ENCODE measurements at regions not wholly inside any gene's neighbourhood (a gene's known extent, or its start where the extent isn't known, plus 50 kb on each side); places are given as distances from the start of the nearest gene placed in this dataset.
"Not testable (repeated sequence)": the region's sequence is repeated elsewhere in the genome, so short reads cannot be mapped to it uniquely, and the experiment has no call there.

DNA sequence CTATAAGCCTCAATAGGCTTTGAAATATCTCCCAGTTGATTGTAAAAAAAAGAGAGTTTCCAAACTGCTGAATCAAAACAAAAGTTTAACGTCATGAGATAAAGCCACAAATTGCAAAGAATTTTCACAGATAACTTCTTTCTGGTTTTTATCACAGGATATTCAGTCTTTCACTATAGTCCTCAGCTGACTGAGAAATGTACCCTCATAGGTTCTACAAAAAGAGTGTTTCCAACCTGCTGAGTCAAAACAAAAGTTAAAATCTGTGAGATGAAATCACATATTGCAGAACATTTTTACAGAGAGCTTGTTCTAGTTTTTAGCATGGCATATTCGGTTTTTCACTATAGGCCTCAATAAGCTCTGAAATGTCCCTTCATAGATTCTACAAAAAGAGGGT, 559.2 kb downstream of the KCNJ18 start:
- Histone ChIP-seq H3K4me1 (ENCODE audit: control insufficient read depth, insufficient read depth, low read length, poor library complexity, severe bottlenecking) (no peaks in the 10 kb centered on the region), H3K27ac (ENCODE audit: low read depth, low read length, severe bottlenecking) (no peak overlapping the region), H3K9me3 (ENCODE audit: control insufficient read depth, low read length) (peaks cover 26% of the 10 kb centered on the region), H3K36me3 (ENCODE audit: control insufficient read depth, insufficient read depth, low read length) (no peaks in the 10 kb centered on the region), H3K4me3 (ENCODE audit: extremely low read depth, insufficient read depth, low read length, poor library complexity, severe bottlenecking) (no peak overlapping the region)
- 71 to 78% methylated on average over 1 to 2 of the region's 2 CpGs for WGBS, 2 experiments (ENCODE audit: insufficient coverage in 2 of 2)

DNA sequence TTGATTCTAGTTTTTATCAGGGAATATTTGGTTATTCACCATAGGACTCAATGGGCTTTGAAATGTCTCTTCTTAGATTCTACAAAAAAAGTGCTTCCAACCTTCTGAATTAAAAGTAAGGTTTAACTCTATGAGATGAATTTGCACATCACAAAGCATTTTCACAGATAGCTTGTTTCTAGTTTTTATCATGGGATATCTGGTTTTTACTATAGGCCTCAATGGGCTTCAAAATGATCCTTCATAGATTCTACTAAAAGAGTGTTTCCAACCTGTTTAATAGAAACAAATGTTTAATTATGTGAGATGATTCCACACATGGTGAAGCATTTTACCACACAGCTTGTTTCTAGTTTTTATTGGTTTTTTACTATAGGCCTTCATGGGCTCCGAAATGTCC, 560.7 kb downstream of the KCNJ18 start:
- no peak overlapping the region for H3K27ac ChIP-seq (ENCODE audit: low read depth, low read length, severe bottlenecking)
- no peak overlapping the region for H3K4me3 ChIP-seq (ENCODE audit: extremely low read depth, insufficient read depth, low read length, poor library complexity, severe bottlenecking)
- WGBS, 2 experiments (ENCODE audit: insufficient coverage in 2 of 2), result 60 to 63% methylated on average over 1 of the region's 1 CpG
- no peaks in the 10 kb centered on the region for H3K4me1 ChIP-seq (ENCODE audit: control insufficient read depth, insufficient read depth, low read length, poor library complexity, severe bottlenecking)
- peaks cover 26% of the 10 kb centered on the region for H3K9me3 ChIP-seq (ENCODE audit: control insufficient read depth, low read length)
- no peaks in the 10 kb centered on the region for H3K36me3 ChIP-seq (ENCODE audit: control insufficient read depth, insufficient read depth, low read length)

DNA sequence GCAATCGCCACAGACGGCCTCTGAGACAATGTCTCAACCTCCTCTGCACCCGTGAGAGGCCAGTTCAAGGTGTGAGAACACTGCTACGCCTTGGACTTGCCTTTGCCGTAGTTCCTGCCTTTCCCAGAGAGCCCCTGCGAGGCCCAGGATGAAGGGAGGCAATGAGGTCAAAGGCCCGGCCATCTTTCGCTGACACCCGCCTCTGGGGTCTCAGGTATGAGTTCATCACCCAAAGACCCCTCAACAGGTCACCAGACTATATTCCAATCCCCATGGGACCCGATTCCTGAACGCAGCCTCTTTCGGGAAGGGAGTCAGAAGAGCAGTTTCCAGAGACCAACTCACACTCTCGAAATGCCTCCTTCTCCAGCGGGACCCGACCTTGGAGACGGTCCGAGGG, 573.5 kb downstream of the KCNJ18 start:
- Histone ChIP-seq H3K4me3 (ENCODE audit: extremely low read depth, insufficient read depth, low read length, poor library complexity, severe bottlenecking) (no peak overlapping the region), H3K9me3 (ENCODE audit: control insufficient read depth, low read length) (peaks cover 35% of the 10 kb centered on the region), H3K4me1 (ENCODE audit: control insufficient read depth, insufficient read depth, low read length, poor library complexity, severe bottlenecking) (no peaks in the 10 kb centered on the region), H3K27ac (ENCODE audit: low read depth, low read length, severe bottlenecking) (no peak overlapping the region), H3K36me3 (ENCODE audit: control insufficient read depth, insufficient read depth, low read length) (no peaks in the 10 kb centered on the region)
- 83 to 88% methylated on average over 15 to 17 of the region's 17 CpGs for WGBS, 2 experiments (ENCODE audit: insufficient coverage in 2 of 2)

DNA sequence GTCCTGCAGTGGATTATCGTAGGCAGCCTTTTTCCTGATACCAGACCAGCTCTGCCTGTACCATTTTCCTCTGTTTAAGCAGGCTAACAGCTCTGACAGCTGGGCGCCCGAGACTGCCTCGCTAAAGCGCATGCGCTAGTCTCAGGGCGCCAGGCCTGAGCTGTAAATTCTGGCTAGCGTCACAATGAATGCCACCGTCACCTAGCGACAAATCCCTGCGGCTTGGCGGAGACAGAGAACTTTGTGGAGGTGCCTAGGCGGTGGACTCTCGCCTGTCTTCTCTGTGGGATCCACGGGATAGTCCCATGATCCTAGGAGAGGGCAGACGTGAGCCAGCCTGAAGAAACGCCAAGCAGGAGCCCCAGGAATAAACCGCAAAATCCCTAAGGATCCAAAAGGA, 573.9 kb downstream of the KCNJ18 start:
- H3K27ac ChIP-seq (ENCODE audit: low read depth, low read length, severe bottlenecking), result no peak overlapping the region
- H3K36me3 ChIP-seq (ENCODE audit: control insufficient read depth, insufficient read depth, low read length), result no peaks in the 10 kb centered on the region
- WGBS, 2 experiments (ENCODE audit: insufficient coverage in 2 of 2), result 81 to 83% methylated on average over 18 of the region's 18 CpGs
- H3K9me3 ChIP-seq (ENCODE audit: control insufficient read depth, low read length), result peaks cover 35% of the 10 kb centered on the region
- H3K4me3 ChIP-seq (ENCODE audit: extremely low read depth, insufficient read depth, low read length, poor library complexity, severe bottlenecking), result no peak overlapping the region
- H3K4me1 ChIP-seq (ENCODE audit: control insufficient read depth, insufficient read depth, low read length, poor library complexity, severe bottlenecking), result no peaks in the 10 kb centered on the region

DNA sequence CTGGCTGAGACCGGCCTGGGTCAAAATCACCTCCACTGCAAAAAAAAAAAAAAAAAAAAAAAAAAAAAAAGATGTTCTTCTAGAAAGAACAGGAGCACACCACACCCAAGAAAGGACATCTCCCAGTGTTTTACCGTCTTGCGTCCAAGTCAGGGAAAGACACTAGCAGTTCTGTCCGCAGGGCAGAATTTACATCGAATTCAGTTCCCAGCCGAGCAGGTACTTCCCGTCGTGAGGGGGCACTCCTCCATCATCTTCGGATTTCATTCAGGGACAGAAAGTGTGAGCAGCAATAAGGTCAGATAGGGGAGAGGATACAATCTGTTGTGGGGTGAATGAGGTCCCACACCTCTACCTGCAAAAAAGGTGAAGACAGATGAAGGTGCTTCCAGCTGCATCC, 574.7 kb downstream of the KCNJ18 start:
- Histone ChIP-seq H3K9me3 (ENCODE audit: control insufficient read depth, low read length) (peaks cover 31% of the 10 kb centered on the region), H3K4me1 (ENCODE audit: control insufficient read depth, insufficient read depth, low read length, poor library complexity, severe bottlenecking) (no peaks in the 10 kb centered on the region), H3K4me3 (ENCODE audit: extremely low read depth, insufficient read depth, low read length, poor library complexity, severe bottlenecking) (no peak overlapping the region), H3K36me3 (ENCODE audit: control insufficient read depth, insufficient read depth, low read length) (no peaks in the 10 kb centered on the region), H3K27ac (ENCODE audit: low read depth, low read length, severe bottlenecking) (no peak overlapping the region)
- 94 to 98% methylated on average over 5 to 8 of the region's 9 CpGs for WGBS, 2 experiments (ENCODE audit: insufficient coverage in 2 of 2)

DNA sequence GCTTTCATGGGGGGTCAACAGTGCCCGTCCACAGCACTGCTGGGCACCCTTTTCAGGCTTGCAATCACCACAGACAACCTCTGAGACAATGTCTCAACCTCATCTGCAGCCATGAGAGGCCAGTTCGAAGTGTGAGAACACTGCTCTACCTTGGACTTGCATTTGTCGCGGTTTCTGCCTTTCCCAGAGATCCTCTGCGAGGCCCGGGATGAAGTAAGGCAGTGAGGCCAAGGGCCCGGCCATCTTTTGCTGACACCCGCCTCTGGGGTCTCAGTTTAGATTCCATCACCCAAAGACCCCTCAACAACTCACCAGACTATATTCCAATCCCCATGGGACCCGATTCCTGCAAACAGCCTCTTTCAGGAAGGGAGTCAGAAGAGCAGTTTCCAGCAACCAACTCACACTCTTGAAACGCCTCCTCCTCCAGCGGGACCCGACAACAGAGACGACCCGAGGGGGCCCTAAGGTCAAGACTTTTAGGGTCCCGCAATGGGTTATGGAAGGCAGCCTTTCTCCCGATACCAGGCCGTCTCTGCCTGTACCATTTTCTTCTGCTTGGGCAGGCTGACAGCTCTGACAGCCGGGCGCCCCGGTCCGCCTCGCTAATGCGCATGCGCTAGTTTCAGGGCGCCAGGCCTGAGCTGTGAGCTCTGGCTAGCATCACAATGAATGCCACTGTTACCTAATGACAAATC, 576.0 kb downstream of the KCNJ18 start:
- WGBS, 2 experiments (ENCODE audit: insufficient coverage in 2 of 2), result 84 to 86% methylated on average over 18 to 20 of the region's 25 CpGs
- no peak overlapping the region for H3K27ac ChIP-seq (ENCODE audit: low read depth, low read length, severe bottlenecking)

DNA sequence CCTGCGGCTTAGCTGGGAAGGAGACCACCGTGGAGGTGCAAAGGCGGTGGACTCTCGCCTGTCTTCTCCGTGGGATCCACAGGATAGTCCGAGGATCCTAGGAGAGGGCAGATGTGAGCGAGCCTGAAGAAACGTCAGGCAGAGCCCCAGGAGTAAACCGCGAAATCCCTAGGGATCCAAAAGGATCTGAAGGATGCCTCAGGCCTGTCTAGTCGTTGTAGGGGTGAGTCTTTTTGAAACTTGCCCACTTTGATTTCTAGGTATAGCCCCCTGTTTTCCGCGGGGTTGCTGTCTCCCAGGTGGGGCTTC, 576.5 kb downstream of the KCNJ18 start:
- H3K9me3 ChIP-seq (ENCODE audit: control insufficient read depth, low read length), result peaks cover 27% of the 10 kb centered on the region
- WGBS, 2 experiments (ENCODE audit: insufficient coverage in 2 of 2), result 76 to 77% methylated on average over 10 to 13 of the region's 13 CpGs
- no peaks in the 10 kb centered on the region for H3K36me3 ChIP-seq (ENCODE audit: control insufficient read depth, insufficient read depth, low read length)
- H3K4me1 ChIP-seq (ENCODE audit: control insufficient read depth, insufficient read depth, low read length, poor library complexity, severe bottlenecking), result no peaks in the 10 kb centered on the region
- H3K27ac ChIP-seq (ENCODE audit: low read depth, low read length, severe bottlenecking), result no peak overlapping the region
- no peak overlapping the region for H3K4me3 ChIP-seq (ENCODE audit: extremely low read depth, insufficient read depth, low read length, poor library complexity, severe bottlenecking)

More for the DNA sequence above, 576.0 kb downstream of the KCNJ18 start:
- Histone ChIP-seq H3K9me3 (ENCODE audit: control insufficient read depth, low read length) (peaks cover 31% of the 10 kb centered on the region), H3K36me3 (ENCODE audit: control insufficient read depth, insufficient read depth, low read length) (no peaks in the 10 kb centered on the region), H3K4me1 (ENCODE audit: control insufficient read depth, insufficient read depth, low read length, poor library complexity, severe bottlenecking) (no peaks in the 10 kb centered on the region), H3K4me3 (ENCODE audit: extremely low read depth, insufficient read depth, low read length, poor library complexity, severe bottlenecking) (no peak overlapping the region)

DNA sequence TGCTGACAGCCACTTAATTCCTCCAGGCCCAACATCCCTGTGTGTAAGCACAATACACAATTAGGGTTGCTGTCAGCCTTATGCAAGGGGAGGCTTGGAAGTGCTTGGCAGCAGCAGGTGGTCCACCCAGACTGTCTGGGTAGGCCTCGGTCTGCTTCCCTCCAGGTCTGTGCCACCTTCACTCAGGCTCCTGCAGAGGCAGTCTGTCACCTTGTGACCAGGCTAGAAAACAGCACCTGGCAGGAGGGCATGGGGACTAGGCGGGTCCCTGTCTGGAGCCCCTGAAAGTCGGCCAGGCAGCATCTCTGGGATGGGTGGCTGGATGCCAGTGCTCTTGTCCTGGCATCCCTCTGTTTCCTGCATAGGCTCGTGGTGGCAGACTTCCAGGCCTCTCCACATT, 578.1 kb downstream of the KCNJ18 start:
- WGBS, 2 experiments (ENCODE audit: insufficient coverage in 2 of 2), result 62 to 88% methylated on average over 3 of the region's 4 CpGs

DNA sequence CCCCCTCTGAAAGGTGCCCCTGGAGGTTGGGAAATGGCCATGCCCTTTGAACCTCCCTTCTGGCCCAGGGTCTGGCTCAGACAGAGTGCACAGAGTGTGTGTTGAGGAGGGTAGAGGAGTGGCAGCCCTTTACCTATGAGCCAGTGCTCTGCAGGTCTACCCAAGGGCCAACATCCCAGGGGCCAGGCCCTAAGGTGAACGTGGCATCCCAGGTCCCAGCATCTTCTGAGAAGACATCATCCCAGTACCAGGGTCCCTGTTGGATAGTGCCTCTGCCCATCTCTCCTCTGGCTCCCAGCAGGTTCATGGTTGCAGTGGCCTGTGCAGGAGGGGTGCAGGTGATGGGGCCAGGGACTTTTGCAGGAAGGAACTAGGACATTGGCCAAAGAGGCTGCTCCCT, 578.5 kb downstream of the KCNJ18 start:
- H3K9me3 ChIP-seq (ENCODE audit: control insufficient read depth, low read length), result peaks cover 12% of the 10 kb centered on the region

More for the DNA sequence above, 578.1 kb downstream of the KCNJ18 start:
- Histone ChIP-seq H3K4me3 (ENCODE audit: extremely low read depth, insufficient read depth, low read length, poor library complexity, severe bottlenecking) (no peak overlapping the region), H3K9me3 (ENCODE audit: control insufficient read depth, low read length) (peaks cover 13% of the 10 kb centered on the region), H3K36me3 (ENCODE audit: control insufficient read depth, insufficient read depth, low read length) (no peaks in the 10 kb centered on the region), H3K27ac (ENCODE audit: low read depth, low read length, severe bottlenecking) (no peak overlapping the region), H3K4me1 (ENCODE audit: control insufficient read depth, insufficient read depth, low read length, poor library complexity, severe bottlenecking) (no peaks in the 10 kb centered on the region)

DNA sequence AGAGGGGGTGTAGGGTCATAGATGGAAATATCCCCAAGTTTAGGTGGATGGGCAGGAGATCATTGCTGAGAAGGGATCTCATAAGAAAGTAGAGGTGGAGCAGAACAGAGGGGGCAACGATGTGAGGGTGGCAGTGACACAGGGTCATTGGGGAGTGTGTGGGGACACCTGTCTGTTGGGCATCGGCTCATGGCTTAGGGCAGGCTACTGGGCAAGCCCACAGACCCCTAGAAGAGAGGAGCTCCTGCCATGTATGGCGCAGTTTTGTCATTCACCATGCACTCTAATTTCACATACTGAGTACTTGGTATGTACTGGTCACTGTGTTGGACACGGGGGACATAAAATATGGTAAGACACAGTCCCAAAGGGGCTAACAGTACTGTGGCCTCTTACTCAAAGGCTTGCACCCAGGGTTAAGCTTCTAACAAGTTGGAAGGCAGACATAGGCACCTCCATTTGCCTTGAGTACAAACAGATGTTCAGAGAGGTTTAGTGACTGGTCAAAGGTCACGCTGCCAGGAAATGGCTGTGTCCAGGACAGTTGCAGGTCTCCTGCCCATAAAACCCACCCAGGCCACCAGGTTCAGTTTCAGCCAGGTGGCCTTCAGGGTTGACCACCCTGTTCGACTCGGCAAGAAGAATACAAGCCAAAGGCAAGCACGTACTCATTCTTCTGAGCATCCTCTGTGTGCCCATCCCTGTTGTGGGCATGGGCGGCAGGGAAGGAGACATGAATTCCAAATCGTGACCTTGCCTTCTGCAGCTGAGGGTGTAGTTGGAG, 580.2 kb downstream of the KCNJ18 start:
- 78 to 79% methylated on average over 6 to 8 of the region's 10 CpGs for WGBS, 2 experiments (ENCODE audit: insufficient coverage in 2 of 2)
- H3K36me3 ChIP-seq (ENCODE audit: control insufficient read depth, insufficient read depth, low read length), result no peaks in the 10 kb centered on the region
- no peak overlapping the region for H3K4me3 ChIP-seq (ENCODE audit: extremely low read depth, insufficient read depth, low read length, poor library complexity, severe bottlenecking)
- peaks cover 8% of the 10 kb centered on the region for H3K9me3 ChIP-seq (ENCODE audit: control insufficient read depth, low read length)
- no peaks in the 10 kb centered on the region for H3K4me1 ChIP-seq (ENCODE audit: control insufficient read depth, insufficient read depth, low read length, poor library complexity, severe bottlenecking)
- H3K27ac ChIP-seq (ENCODE audit: low read depth, low read length, severe bottlenecking), result no peak overlapping the region

More for the DNA sequence above, 578.5 kb downstream of the KCNJ18 start:
- H3K4me3 ChIP-seq (ENCODE audit: extremely low read depth, insufficient read depth, low read length, poor library complexity, severe bottlenecking); H3K4me1 ChIP-seq (ENCODE audit: control insufficient read depth, insufficient read depth, low read length, poor library complexity, severe bottlenecking); H3K36me3 ChIP-seq (ENCODE audit: control insufficient read depth, insufficient read depth, low read length); H3K27ac ChIP-seq (ENCODE audit: low read depth, low read length, severe bottlenecking): not testable (repeated sequence)
- WGBS, 2 experiments (ENCODE audit: insufficient coverage in 2 of 2), result 40 to 83% methylated on average over 1 of the region's 1 CpG

DNA sequence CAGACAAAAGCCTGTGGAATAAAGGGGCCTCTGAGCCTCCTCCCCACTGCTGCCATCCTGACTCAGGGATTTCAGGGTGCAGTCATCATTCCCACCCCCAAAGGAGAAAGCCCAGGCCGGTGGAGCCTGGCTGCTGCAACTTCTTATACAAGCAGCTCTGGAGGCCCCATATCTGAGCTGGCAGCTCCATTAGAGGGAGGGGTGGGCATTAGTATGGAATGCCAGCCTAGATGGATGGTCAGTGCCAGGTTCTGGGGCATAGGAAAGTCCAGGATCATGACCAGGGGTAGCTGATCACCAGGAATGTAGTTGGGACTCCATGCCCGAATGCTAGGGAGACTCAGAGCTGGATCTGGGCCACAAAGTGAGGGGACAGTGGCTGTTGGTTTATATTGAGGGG, 581.0 kb downstream of the KCNJ18 start:
- no peaks in the 10 kb centered on the region for H3K36me3 ChIP-seq (ENCODE audit: control insufficient read depth, insufficient read depth, low read length)
- no peak overlapping the region for H3K27ac ChIP-seq (ENCODE audit: low read depth, low read length, severe bottlenecking)
- no peak overlapping the region for H3K4me3 ChIP-seq (ENCODE audit: extremely low read depth, insufficient read depth, low read length, poor library complexity, severe bottlenecking)
- whole genome bisulfite sequencing, 2 experiments (ENCODE audit: insufficient coverage in 2 of 2), result 38 to 50% methylated on average over 1 of the region's 2 CpGs
- peaks cover 12% of the 10 kb centered on the region for H3K9me3 ChIP-seq (ENCODE audit: control insufficient read depth, low read length)
- H3K4me1 ChIP-seq (ENCODE audit: control insufficient read depth, insufficient read depth, low read length, poor library complexity, severe bottlenecking), result no peaks in the 10 kb centered on the region
